Hepatocyte (in vitro differentiated cells): ENCODE measurements at regions not wholly inside any gene's neighbourhood (a gene's known extent, or its start where the extent isn't known, plus 50 kb on each side); places are given as distances from the start of the nearest gene placed in this dataset.

Experiments
- DNase-seq: peaks from one replicate; pipeline ENCODE4 v3.0.0-alpha.2; 2016; ENCODE audit warnings: low spot score
- H2AFZ ChIP-seq: fragments of 200-600 bp; sonication (generic); 2 replicates; pipeline ENCODE4 v1.6.0; 2016; ENCODE audit warnings: antibody characterized with exemption, mild to moderate bottlenecking
- H3K27ac ChIP-seq: fragments of 200-600 bp; sonication (generic); 2 replicates; pipeline ENCODE4 v1.5.1; 2016; ENCODE audit warnings: mild to moderate bottlenecking
- H3K27me3 ChIP-seq: fragments of 200-600 bp; sonication (generic); 2 replicates; pipeline ENCODE4 v1.6.1; 2016
- H3K36me3 ChIP-seq: fragments of 200-600 bp; sonication (generic); replicated peaks from 2 replicates; pipeline ENCODE4 v1.5.1; 2016; ENCODE audit warnings: low read depth; ENCODE audit not compliant: insufficient read depth
- H3K4me1 ChIP-seq: fragments of 200-600 bp; sonication (generic); 2 replicates; pipeline ENCODE4 v1.5.1; 2016; ENCODE audit warnings: mild to moderate bottlenecking, moderate library complexity; ENCODE audit not compliant: insufficient read depth
- H3K4me2 ChIP-seq: fragments of 200-600 bp; sonication (generic); 2 replicates; pipeline ENCODE4 v1.6.0; 2016
- H3K4me3 ChIP-seq: fragments of 200-600 bp; sonication (generic); 2 replicates; pipeline ENCODE4 v1.5.1; 2016; ENCODE audit warnings: mild to moderate bottlenecking
- H3K79me2 ChIP-seq: fragments of 200-600 bp; sonication (generic); 2 replicates; pipeline ENCODE4 v1.6.0; 2017; ENCODE audit warnings: mild to moderate bottlenecking
- H3K9me2 ChIP-seq: fragments of 200-600 bp; sonication (generic); replicated peaks from 2 replicates; pipeline ENCODE4 v1.6.0; 2017; ENCODE audit warnings: mild to moderate bottlenecking; ENCODE audit not compliant: insufficient read depth
- H3K9me3 ChIP-seq: fragments of 200-600 bp; sonication (generic); 2 replicates; pipeline ENCODE4 v1.5.1; 2016; ENCODE audit warnings: low read depth, mild to moderate bottlenecking
- H4K20me1 ChIP-seq: fragments of 200-600 bp; sonication (generic); 2 replicates; pipeline ENCODE4 v1.6.0; 2016; ENCODE audit warnings: mild to moderate bottlenecking; ENCODE audit not compliant: insufficient read depth, poor library complexity, severe bottlenecking
- EZH2 ChIP-seq: fragments of 200-600 bp; sonication (generic); IDR thresholded peaks from 2 replicates; pipeline ENCODE4 v1.6.1; 2016; ENCODE audit warnings: antibody characterized with exemption, mild to moderate bottlenecking, borderline replicate concordance
- EZH2phosphoT487 ChIP-seq: fragments of 200-600 bp; sonication (generic); IDR thresholded peaks from one replicate; pipeline ENCODE4 v1.6.1; 2018; ENCODE audit warnings: antibody characterized with exemption, mild to moderate bottlenecking, low read depth, moderate library complexity; ENCODE audit not compliant: unreplicated experiment, severe bottlenecking
- WGBS: methylation state at CpG from one replicate; pipeline ENCODE4 v1.1.6; 2016; ENCODE audit warnings: low lambda C conversion rate; ENCODE audit errors: missing lambda C conversion rate; 5-methylcytosine and 5-hydroxymethylcytosine counted together
- TF ChIP-seq, protein P1 (sequence below): fragments of 200-600 bp; sonication (generic); IDR thresholded peaks from 2 replicates; pipeline ENCODE4 v1.5.1; 2016; ENCODE audit warnings: antibody characterized with exemption, mild to moderate bottlenecking; ENCODE audit not compliant: poor library complexity

GRCh38 chr3:21989341-21990042 is 238.5 kb upstream of the ZNF385D start:
- Histone ChIP-seq H2AFZ (no peak overlapping the region), H3K4me2 (no peak overlapping the region), H4K20me1 (no peaks in the 10 kb centered on the region), H3K27me3 (no peaks in the 10 kb centered on the region), H3K79me2 (no peaks in the 10 kb centered on the region), H3K4me3 (no peak overlapping the region), H3K4me1 (no peaks in the 10 kb centered on the region), H3K9me2 (no peaks in the 10 kb centered on the region), H3K36me3 (no peaks in the 10 kb centered on the region), H3K27ac (no peak overlapping the region), H3K9me3 (no peaks in the 10 kb centered on the region)
- no peak for DNase-seq
- TF ChIP-seq EZH2phosphoT487 = no peak
- TF ChIP-seq, protein P1, sequence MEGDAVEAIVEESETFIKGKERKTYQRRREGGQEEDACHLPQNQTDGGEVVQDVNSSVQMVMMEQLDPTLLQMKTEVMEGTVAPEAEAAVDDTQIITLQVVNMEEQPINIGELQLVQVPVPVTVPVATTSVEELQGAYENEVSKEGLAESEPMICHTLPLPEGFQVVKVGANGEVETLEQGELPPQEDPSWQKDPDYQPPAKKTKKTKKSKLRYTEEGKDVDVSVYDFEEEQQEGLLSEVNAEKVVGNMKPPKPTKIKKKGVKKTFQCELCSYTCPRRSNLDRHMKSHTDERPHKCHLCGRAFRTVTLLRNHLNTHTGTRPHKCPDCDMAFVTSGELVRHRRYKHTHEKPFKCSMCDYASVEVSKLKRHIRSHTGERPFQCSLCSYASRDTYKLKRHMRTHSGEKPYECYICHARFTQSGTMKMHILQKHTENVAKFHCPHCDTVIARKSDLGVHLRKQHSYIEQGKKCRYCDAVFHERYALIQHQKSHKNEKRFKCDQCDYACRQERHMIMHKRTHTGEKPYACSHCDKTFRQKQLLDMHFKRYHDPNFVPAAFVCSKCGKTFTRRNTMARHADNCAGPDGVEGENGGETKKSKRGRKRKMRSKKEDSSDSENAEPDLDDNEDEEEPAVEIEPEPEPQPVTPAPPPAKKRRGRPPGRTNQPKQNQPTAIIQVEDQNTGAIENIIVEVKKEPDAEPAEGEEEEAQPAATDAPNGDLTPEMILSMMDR = no peak
- 84% methylated on average over 5 of the region's 5 CpGs for WGBS

GRCh38 chr3:21991061-21991460 is 240.1 kb upstream of the ZNF385D start:
- no peak overlapping the region for H3K27ac ChIP-seq
- H3K27me3 ChIP-seq = no peaks in the 10 kb centered on the region
- TF ChIP-seq EZH2phosphoT487 = no peak
- TF ChIP-seq EZH2 = no peak
- TF ChIP-seq, protein P1 = no peak
- no peak overlapping the region for H2AFZ ChIP-seq
- no peaks in the 10 kb centered on the region for H3K79me2 ChIP-seq
- DNase-seq = no peak
- WGBS = 79% methylated on average over 3 of the region's 3 CpGs
- H3K4me2 ChIP-seq = no peak overlapping the region
- H4K20me1 ChIP-seq = no peaks in the 10 kb centered on the region
- no peaks in the 10 kb centered on the region for H3K4me1 ChIP-seq
- H3K9me2 ChIP-seq = no peaks in the 10 kb centered on the region
- H3K4me3 ChIP-seq = no peak overlapping the region
- no peaks in the 10 kb centered on the region for H3K36me3 ChIP-seq
- no peaks in the 10 kb centered on the region for H3K9me3 ChIP-seq

DNA sequence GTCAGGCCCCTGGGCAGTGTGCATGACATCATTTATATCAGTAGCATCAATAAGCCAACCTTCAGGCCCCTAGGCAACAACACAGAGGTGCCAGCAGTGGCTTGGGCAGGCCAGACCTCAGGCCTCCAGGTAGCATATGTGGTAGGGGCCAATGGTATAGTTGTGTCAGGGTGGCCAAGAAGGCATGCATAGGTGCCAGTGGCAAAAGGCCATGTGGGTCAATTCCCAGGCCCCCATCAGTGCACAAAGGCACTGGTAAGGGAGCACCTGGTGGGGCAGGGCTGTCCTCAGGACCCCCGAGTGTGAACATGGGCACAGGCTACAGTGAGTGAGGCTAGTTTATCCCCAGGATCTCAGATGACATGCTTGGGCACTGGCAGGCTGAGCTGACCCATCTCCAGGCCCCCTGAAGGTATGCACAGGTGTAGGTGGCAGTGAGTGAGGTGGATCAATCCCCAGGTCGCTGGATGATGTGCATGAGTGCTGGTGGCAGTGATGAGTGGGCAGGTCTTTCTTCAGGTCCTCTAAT is 244.1 kb upstream of the ZNF385D start:
- no peaks in the 10 kb centered on the region for H3K79me2 ChIP-seq
- no peaks in the 10 kb centered on the region for H3K36me3 ChIP-seq
- no peaks in the 10 kb centered on the region for H3K4me1 ChIP-seq
- no peak overlapping the region for H3K4me3 ChIP-seq
- no peaks in the 10 kb centered on the region for H3K9me2 ChIP-seq
- no peaks in the 10 kb centered on the region for H3K9me3 ChIP-seq
- no peaks in the 10 kb centered on the region for H4K20me1 ChIP-seq
- no peaks in the 10 kb centered on the region for H3K27me3 ChIP-seq
- no peak for DNase-seq
- no peak overlapping the region for H2AFZ ChIP-seq
- no peak for TF ChIP-seq EZH2
- no peak overlapping the region for H3K27ac ChIP-seq
- no peak overlapping the region for H3K4me2 ChIP-seq
- 56% methylated on average over 2 of the region's 2 CpGs for WGBS

GRCh38 chr3:22007368-22007767 is 256.4 kb upstream of the ZNF385D start:
- Histone ChIP-seq H3K79me2 (no peaks in the 10 kb centered on the region), H3K27ac (no peak overlapping the region), H3K27me3 (no peaks in the 10 kb centered on the region), H3K9me3 (no peaks in the 10 kb centered on the region), H3K4me2 (no peak overlapping the region), H3K36me3 (no peaks in the 10 kb centered on the region), H4K20me1 (no peaks in the 10 kb centered on the region), H2AFZ (no peak overlapping the region), H3K4me3 (no peak overlapping the region), H3K9me2 (no peaks in the 10 kb centered on the region), H3K4me1 (no peaks in the 10 kb centered on the region)
- TF ChIP-seq EZH2phosphoT487 (no peak), EZH2 (no peak)
- TF ChIP-seq, protein P1 = no peak
- WGBS = 84% methylated on average over 2 of the region's 2 CpGs
- no peak for DNase-seq
